B cell (primary cell): ENCODE measurements at regions not wholly inside any gene's neighbourhood (a gene's known extent, or its start where the extent isn't known, plus 50 kb on each side); places are given as distances from the start of the nearest gene placed in this dataset.

Experiments
- ATAC-seq: fragments of 200-7000 bp; cut with Tn5 transposase; one replicate; pipeline ENCODE4 v1.10.0; 2021; ENCODE audit warnings: low read depth, mild to moderate bottlenecking, moderate number of reproducible peaks, moderate library complexity
- CTCF ChIA-PET: fragments of 350-600 bp; sonication (Branson Sonifier 250); formaldehyde crosslinking; loops from one replicate; lab custom pipeline; 2021; ENCODE audit warnings: antibody characterized with exemption, inconsistent platforms; lab: Charles Lee
- POLR2A ChIA-PET: fragments of 350-600 bp; sonication (Branson Sonifier 250); formaldehyde crosslinking; loops from one replicate; lab custom pipeline; 2021; ENCODE audit warnings: antibody characterized with exemption; lab: Charles Lee
- DNase-seq: peaks from one replicate; pipeline ENCODE4 v3.0.0; 2013
- H2AFZ ChIP-seq: 2 replicates; pipeline ENCODE4 v1.6.1; 2012; ENCODE audit warnings: mild to moderate bottlenecking, low read depth, low read length; ENCODE audit not compliant: insufficient read depth, poor library complexity, severe bottlenecking
- H3K27ac ChIP-seq, 2 donors: 1 replicate in 1 of 2; 2 replicates in 1 of 2; pipeline ENCODE4 v1.5.1; 2012 to 2013; ENCODE audit warnings: low read length in 2 of 2, mild to moderate bottlenecking in 2 of 2, moderate library complexity in 1 of 2
- H3K27me3 ChIP-seq, 4 experiments: fragments of 200-600 bp in 1 of 4; sonication (generic) in 1 of 4; replicated peaks in 1 of 4; 1 replicate in 2 of 4; 2 replicates in 2 of 4; pipeline versions ENCODE4 v1.6.1 to v1.7.0; 2013 to 2016; ENCODE audit warnings: low read length in 3 of 4, mild to moderate bottlenecking in 2 of 4, mixed read lengths in 1 of 4, moderate library complexity in 1 of 4; ENCODE audit not compliant: insufficient read depth in 4 of 4, control insufficient read depth in 3 of 4; ENCODE audit errors: control extremely low read depth in 1 of 4
- H3K36me3 ChIP-seq, 2 experiments: replicated peaks in 1 of 2; 1 replicate in 1 of 2; 2 replicates in 1 of 2; pipeline versions ENCODE4 v1.6.1 to v1.7.1; 2013; ENCODE audit warnings: low read length in 1 of 2; ENCODE audit not compliant: insufficient read depth in 2 of 2, control insufficient read depth in 1 of 2; ENCODE audit errors: control extremely low read depth in 1 of 2, extremely low read depth in 1 of 2
- H3K4me1 ChIP-seq, 2 donors: fragments of 200-600 bp in 1 of 2; sonication (generic) in 1 of 2; 1 replicate in 1 of 2; 2 replicates in 1 of 2; pipeline versions ENCODE4 v1.5.1 to v1.6.1; 2013 to 2017; ENCODE audit warnings: low read length in 2 of 2; ENCODE audit not compliant: control insufficient read depth in 2 of 2, insufficient read depth in 2 of 2
- H3K4me2 ChIP-seq: replicated peaks from 2 replicates; pipeline ENCODE3; 2012; ENCODE audit warnings: mild to moderate bottlenecking, low read depth, low read length; ENCODE audit not compliant: poor library complexity, severe bottlenecking
- H3K4me3 ChIP-seq, 5 experiments: fragments of 200-600 bp in 1 of 5; sonication (generic) in 1 of 5; 1 replicate in 3 of 5; 2 replicates in 2 of 5; pipeline versions ENCODE4 v1.5.1 to v1.7.0; 2011 to 2016; ENCODE audit warnings: low read length in 4 of 5, mild to moderate bottlenecking in 4 of 5, low read depth in 2 of 5, control low read depth in 1 of 5, moderate library complexity in 1 of 5; ENCODE audit not compliant: insufficient read depth in 1 of 5; ENCODE audit errors: control extremely low read depth in 1 of 5, extremely low read depth in 1 of 5
- H3K79me2 ChIP-seq: fragments of 200-600 bp; sonication (generic); one replicate; pipeline ENCODE4 v1.6.0; 2016; ENCODE audit warnings: low read length; ENCODE audit not compliant: control insufficient read depth, insufficient read depth
- H3K9ac ChIP-seq: fragments of 200-600 bp; sonication (generic); 2 replicates; pipeline ENCODE4 v1.6.1; 2017; ENCODE audit warnings: mild to moderate bottlenecking, low read length, moderate library complexity
- H3K9me3 ChIP-seq, 3 donors: one replicate each; pipeline versions ENCODE4 v1.6.1 to v1.7.1; 2013; ENCODE audit warnings: low read length in 2 of 3; ENCODE audit not compliant: control insufficient read depth in 2 of 3, insufficient read depth in 1 of 3; ENCODE audit errors: control extremely low read depth in 1 of 3
- H4K20me1 ChIP-seq: 2 replicates; pipeline ENCODE4 v1.6.0; 2012; ENCODE audit warnings: mild to moderate bottlenecking, low read length; ENCODE audit not compliant: insufficient read depth, control insufficient read depth, poor library complexity, severe bottlenecking
- H3K27ac Mint-ChIP-seq: one replicate; pipeline ENCODE4 v1.8.0; 2021; ENCODE audit warnings: mixed read lengths
- H3K27me3 Mint-ChIP-seq: one replicate; pipeline ENCODE4 v1.8.0; 2021; ENCODE audit warnings: mixed read lengths
- H3K4me1 Mint-ChIP-seq: one replicate; pipeline ENCODE4 v1.8.0; 2021; ENCODE audit warnings: mixed read lengths
- H3K4me3 Mint-ChIP-seq: one replicate; pipeline ENCODE4 v1.8.0; 2021; ENCODE audit warnings: mixed read lengths
- H3K9me3 Mint-ChIP-seq: one replicate; pipeline ENCODE4 v1.8.0; 2022; ENCODE audit warnings: mixed read lengths; ENCODE audit not compliant: insufficient read depth
- EZH2 ChIP-seq: IDR thresholded peaks from 2 replicates; pipeline ENCODE4 v1.6.1; 2012; ENCODE audit warnings: borderline replicate concordance, low read depth, mild to moderate bottlenecking, moderate library complexity, low read length; ENCODE audit not compliant: insufficient read depth, poor library complexity, severe bottlenecking
- WGBS: methylation state at CpG from one replicate; pipeline ENCODE4 v1.1.5; 2013; ENCODE audit warnings: missing lambda C conversion rate; ENCODE audit not compliant: insufficient coverage; 5-methylcytosine and 5-hydroxymethylcytosine counted together
- intact Hi-C: fragments of 100-400 bp; cut with micrococcal nuclease; formaldehyde crosslinking; loops from one replicate; pipeline ENCODE4 v1.10.0; 2022
- TF ChIP-seq, protein P1 (sequence below): fragments of 200-600 bp; IDR thresholded peaks from one replicate; pipeline ENCODE4 v1.8.0; 2022; ENCODE audit warnings: antibody characterized with exemption, mild to moderate bottlenecking

DNA sequence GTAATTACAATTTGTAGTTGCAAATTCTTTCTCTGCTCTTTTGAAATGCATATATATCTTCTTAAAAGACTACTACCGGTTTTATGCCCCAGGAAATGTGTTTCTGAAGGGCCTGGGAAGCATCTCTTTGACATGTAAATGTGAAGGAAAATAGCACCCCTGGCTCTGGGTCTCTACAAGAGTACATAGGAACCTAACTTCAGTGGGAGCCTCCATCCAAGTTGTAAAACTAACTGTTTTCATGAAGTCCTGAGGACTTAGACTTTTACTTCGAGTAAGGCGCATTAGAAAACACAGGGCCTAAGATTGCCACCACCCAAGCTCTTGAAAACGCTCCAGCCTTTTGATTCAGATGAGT, 99.4 kb downstream of the CBLN2 start:
- Histone ChIP-seq H3K4me2 (no peak overlapping the region), H3K27ac (no peak overlapping the region), H3K4me3 (no peak overlapping the region), H3K36me3 (no peaks in the 10 kb centered on the region), H3K9me3 (no peaks in the 10 kb centered on the region), H3K27me3 (no peaks in the 10 kb centered on the region), H2AFZ (no peak overlapping the region), H3K79me2 (no peaks in the 10 kb centered on the region), H4K20me1 (no peaks in the 10 kb centered on the region), H3K9ac (no peak overlapping the region), H3K4me1 (no peaks in the 10 kb centered on the region)
- intact Hi-C loops: no loop called here
- ChIA-PET CTCF (no interaction called here), POLR2A (no interaction called here)
- TF ChIP-seq, protein P1, sequence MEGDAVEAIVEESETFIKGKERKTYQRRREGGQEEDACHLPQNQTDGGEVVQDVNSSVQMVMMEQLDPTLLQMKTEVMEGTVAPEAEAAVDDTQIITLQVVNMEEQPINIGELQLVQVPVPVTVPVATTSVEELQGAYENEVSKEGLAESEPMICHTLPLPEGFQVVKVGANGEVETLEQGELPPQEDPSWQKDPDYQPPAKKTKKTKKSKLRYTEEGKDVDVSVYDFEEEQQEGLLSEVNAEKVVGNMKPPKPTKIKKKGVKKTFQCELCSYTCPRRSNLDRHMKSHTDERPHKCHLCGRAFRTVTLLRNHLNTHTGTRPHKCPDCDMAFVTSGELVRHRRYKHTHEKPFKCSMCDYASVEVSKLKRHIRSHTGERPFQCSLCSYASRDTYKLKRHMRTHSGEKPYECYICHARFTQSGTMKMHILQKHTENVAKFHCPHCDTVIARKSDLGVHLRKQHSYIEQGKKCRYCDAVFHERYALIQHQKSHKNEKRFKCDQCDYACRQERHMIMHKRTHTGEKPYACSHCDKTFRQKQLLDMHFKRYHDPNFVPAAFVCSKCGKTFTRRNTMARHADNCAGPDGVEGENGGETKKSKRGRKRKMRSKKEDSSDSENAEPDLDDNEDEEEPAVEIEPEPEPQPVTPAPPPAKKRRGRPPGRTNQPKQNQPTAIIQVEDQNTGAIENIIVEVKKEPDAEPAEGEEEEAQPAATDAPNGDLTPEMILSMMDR: no peak
- TF ChIP-seq EZH2: no peak
- WGBS: no CpG with 5 or more reads among the region's 4 CpGs
- Mint-ChIP-seq H3K4me1 (no peaks in the 10 kb centered on the region), H3K27me3 (no peaks in the 10 kb centered on the region), H3K27ac (no peak overlapping the region), H3K4me3 (no peak overlapping the region), H3K9me3 (no peaks in the 10 kb centered on the region)
- ATAC-seq (no peak), DNase-seq (no peak)

DNA sequence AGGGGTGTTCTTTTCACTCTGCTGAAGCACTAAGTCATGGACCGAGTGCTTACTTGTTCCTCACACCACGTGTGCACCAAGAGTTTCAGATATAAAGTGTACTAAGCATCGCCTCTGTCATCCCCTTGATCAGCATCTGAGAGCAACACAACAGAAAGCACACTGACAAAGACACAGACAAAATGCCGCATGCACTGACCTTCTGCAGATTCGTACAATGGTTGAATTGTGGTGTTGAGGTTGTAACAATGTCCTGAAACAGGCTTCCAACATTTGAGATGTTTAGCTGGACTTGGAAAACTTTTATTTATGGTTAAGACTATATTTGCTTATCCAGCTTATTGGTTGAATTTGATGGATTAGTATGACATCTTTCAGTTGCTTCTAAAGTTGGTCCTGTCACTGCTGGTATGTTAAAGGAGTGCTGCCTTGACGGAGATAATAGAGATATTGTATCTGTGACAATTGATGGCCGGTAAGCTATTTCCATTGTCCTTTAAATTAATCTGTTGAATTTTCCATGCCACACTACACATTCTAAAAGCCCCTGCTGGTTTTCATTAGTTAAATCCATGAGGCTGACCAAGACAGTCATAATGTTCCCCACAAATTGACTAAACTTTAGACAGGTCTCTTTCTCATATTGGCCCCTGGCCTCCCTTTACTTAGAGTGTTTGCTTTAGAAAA, 99.9 kb downstream of the CBLN2 start:
- H3K4me3 ChIP-seq: no peak overlapping the region
- no peaks in the 10 kb centered on the region for H3K27me3 Mint-ChIP-seq
- H3K27ac Mint-ChIP-seq: no peak overlapping the region
- H2AFZ ChIP-seq: no peak overlapping the region
- H3K4me1 Mint-ChIP-seq: no peaks in the 10 kb centered on the region
- no peaks in the 10 kb centered on the region for H4K20me1 ChIP-seq
- TF ChIP-seq, protein P1: no peak
- TF ChIP-seq EZH2: no peak
- no peaks in the 10 kb centered on the region for H3K9me3 ChIP-seq
- no peak overlapping the region for H3K27ac ChIP-seq
- H3K9me3 Mint-ChIP-seq: no peaks in the 10 kb centered on the region
- DNase-seq (no peak), ATAC-seq (no peak)
- H3K79me2 ChIP-seq: no peaks in the 10 kb centered on the region
- CTCF ChIA-PET: no interaction called here
- POLR2A ChIA-PET: no interaction called here
- intact Hi-C loops: no loop called here
- H3K4me3 Mint-ChIP-seq: no peak overlapping the region
- no peaks in the 10 kb centered on the region for H3K27me3 ChIP-seq
- H3K4me1 ChIP-seq: no peaks in the 10 kb centered on the region
- no peak overlapping the region for H3K9ac ChIP-seq
- H3K4me2 ChIP-seq: no peak overlapping the region
- H3K36me3 ChIP-seq: no peaks in the 10 kb centered on the region
- WGBS: 55% methylated on average over 3 of the region's 7 CpGs
